Inferior parietal cortex (tissue), 1 donor: ENCODE measurements at regions not wholly inside any gene's neighbourhood (a gene's known extent, or its start where the extent isn't known, plus 50 kb on each side); places are given as distances from the start of the nearest gene placed in this dataset.

ENCODE experiments used
- DNase-seq: peaks from one replicate; pipeline ENCODE4 v3.0.0-alpha.2; 2016; ENCODE audit errors: extremely low spot score

GRCh38 chr2:43171789-43172188, 54.6 kb downstream of the ZFP36L2 start:
- no peak for DNase-seq

DNA sequence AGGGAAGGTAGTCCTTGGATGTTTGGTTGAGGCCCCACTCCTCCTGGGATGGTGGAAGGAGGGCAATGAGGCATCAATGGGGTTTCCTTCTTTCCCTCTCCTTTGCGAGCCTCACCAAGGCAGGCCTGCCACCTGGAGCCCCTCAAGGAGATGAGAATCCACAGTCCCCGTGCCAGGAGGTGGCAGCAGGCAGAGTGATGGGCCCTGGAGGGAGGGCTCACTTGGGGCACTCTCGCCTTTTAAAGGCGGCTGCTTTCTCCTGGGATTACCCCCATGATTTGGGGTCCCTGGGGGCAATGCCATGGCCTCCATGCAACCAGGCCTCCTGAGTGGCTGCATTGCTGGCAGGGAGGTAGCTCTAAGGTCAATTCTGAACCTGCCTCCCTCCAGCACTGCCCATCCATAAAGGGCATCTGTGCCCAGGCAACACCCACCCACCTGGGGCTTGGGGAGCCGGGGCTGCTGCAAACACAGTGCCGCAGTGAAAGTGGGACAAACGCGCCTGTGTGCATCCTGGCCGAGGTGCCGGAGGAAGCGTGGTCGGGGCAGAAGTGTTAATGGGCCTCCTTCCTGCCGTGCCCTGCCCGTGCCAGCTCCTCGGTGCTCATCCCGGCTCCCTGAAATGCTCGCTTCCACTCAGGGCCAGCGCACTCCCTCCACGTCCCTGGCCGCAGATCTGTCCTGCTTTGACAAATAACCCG, 55.9 kb downstream of the ZFP36L2 start:
- DNase-seq = no peak

DNA sequence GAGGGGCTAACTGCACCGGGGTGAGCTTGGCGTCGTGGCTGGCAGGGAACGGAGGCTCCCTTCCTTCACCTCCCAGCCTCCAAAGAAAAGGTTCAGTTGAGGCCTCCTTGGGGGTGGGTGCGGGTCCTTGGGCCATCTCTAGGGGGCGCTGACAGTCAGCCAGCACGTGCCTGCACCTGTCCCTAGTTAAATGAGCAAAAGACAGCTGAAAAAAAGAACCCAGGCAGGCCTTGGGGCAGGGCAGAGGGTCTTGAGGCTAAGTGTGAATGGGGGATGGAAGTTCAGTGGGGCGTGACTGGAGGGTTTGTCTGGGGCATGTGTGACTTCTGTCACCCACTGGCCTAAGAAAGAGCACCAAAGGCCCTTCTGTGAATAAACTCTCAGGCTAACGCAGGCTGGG, 56.4 kb downstream of the ZFP36L2 start:
- no peak for DNase-seq

- no peak for DNase-seq
Observed at GRCh38 chr2:43169099-43169945, 57.1 kb downstream of the ZFP36L2 start.

DNA sequence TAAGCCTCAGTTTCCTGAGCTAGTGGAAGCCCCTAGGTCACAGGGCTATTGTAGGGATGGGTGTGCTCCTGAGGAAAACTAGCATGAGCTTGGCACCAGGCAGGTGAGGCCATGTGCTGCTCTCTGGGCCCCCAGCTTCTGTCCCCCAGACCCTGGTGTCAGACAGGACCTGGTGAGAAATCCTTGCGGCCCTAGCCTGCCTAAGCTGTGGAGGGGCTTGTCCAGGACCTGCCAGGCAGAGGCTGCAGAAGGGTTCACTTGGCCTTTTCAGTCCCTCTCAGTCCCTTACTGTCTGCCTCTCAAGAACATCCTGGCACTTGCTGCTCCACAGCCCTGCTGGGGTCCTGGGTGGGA, 58.4 kb downstream of the ZFP36L2 start:
- no peak for DNase-seq

DNA sequence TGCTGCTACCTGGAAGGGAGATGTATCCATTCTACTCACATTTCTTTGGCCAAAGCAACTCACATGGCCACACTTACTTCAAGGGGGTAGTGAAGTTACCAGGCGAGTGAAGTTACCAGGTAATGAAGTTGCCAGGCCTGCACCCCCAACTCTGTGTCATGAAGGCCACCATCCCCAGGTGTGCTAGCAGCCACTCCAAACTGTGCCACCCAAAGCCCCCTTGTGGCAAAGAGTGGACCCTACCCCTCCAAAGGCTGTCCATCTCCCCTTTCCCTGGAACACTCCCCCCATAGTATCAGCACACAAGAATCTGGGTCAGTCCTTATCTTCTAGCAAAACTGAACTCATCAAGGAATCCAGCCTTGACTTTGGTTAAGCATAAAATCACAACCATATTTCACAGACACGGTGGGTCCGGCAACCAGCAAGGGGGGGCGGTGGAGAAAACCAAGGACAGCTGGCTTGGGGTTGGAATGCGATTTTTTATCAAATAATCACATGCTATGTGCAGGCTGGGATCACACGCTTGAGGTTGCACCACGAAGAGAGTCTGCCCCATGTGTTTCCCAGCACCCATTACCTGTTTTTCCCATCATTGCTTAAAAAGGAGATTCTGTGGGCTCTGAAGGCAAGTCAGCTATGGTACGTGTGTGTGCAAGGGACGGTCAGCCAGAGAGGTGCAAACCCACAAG, 60.9 kb downstream of the ZFP36L2 start:
- DNase-seq = no peak

DNA sequence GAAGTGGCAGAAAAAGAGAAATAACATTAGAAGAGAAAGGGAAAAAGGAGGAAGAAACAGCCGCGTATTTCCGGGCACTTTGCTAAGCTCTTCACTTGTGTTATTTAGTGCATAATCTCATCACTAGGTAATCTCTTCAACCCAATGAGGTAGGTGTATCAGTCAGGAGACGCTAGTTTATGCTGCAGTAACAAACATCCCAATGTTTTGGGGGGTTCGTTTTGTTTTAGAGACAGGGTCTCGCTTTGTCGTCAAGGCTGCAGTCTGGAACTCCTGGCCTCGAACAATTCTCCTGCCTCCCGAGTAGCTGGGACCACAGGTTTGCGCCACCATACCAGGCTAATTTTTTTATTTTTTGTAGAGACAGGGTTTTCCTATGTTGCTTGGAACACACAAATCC, 61.7 kb downstream of the ZFP36L2 start:
- DNase-seq = no peak

GRCh38 chr2:43163584-43164270, 62.7 kb downstream of the ZFP36L2 start:
- no peak for DNase-seq

DNA sequence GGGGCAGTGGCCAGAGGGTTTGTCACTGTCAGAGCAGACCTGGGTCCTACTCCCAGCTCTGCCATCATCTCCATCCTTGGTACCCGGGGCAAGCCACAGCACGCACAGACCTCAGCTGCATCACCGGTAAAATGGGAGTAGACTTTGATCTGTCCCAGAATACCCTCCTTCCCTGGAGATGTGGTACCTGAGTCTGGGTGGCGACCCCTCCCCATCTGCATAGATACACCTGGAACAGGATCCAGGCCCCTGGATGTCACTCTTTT, 64.0 kb downstream of the ZFP36L2 start:
- DNase-seq = no peak

DNA sequence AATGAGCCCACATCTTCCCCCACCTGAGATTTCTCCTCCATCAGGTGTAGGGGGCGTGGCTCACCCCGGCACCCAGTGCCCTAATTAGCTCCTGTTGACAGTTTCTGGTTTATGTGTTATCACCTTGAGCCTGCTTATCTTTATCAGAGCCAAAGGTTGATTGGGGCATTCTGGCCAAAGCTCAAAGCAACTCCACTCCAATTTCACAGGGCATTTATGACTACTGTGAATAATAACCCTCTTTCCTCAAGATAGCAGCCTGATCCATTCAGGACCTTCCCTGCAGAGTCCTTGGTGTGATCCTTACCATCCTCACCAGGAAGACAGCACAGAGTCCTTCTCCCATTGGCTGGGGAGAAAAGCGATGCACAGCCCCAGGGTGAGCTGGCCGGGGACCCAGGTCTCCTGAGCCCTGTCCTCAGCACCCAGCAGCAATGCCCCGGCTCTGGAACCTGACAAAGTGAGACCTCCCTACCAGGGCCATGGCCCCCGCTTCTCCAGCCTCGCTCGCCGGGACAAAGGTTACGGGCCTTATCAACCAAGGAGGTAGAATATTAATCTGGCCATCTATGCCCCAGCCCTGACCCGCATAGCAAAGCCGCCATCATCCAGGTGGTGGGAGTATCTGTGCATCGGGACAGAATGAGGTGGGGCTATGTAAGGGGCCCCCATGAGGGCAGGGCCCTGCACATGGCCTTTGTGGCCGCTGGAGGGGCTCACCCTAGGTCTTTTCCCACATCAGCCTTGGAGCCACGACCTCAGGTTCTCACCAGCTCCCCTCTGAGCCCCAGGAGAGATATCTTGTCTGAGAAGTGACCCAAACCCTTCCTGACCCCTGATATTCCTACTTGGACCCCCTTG, 64.5 kb downstream of the ZFP36L2 start:
- DNase-seq = no peak

GRCh38 chr2:43160778-43161177, 65.6 kb downstream of the ZFP36L2 start:
- no peak for DNase-seq

- DNase-seq = no peak
Observed at GRCh38 chr2:43159797-43160196, 66.6 kb downstream of the ZFP36L2 start.

- DNase-seq = no peak
Observed at GRCh38 chr2:43158259-43158880, 68.0 kb downstream of the ZFP36L2 start.

GRCh38 chr2:43157506-43158246, 68.7 kb downstream of the ZFP36L2 start:
- no peak for DNase-seq

DNA sequence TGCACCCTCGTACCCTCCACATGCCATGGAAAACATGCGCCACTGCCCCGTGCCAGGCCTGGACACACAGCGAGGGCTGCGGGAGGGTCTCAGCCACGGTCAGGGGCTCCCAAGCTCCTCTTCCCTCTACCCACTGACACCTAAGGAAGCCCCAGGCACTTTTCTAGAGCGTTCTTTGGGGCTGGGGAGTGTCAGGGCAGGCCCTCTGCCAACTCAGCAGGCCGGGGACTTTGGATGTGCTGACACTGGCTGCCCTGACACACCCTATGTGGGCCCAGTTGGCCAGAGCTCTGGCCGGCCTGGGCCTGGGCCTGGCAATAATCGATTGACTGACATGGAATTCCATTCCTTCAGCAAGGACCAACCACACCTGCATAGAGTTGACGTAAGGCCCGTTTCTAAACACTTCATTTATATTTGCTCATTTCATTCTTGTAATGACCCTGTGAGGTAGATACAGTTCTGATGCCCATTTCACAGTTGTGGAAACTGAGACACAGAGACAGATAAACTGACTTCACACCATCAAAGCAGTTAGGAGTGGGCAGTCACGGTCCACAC, 70.5 kb downstream of the ZFP36L2 start:
- no peak for DNase-seq

GRCh38 chr2:43154685-43155084, 71.7 kb downstream of the ZFP36L2 start:
- DNase-seq = no peak

DNA sequence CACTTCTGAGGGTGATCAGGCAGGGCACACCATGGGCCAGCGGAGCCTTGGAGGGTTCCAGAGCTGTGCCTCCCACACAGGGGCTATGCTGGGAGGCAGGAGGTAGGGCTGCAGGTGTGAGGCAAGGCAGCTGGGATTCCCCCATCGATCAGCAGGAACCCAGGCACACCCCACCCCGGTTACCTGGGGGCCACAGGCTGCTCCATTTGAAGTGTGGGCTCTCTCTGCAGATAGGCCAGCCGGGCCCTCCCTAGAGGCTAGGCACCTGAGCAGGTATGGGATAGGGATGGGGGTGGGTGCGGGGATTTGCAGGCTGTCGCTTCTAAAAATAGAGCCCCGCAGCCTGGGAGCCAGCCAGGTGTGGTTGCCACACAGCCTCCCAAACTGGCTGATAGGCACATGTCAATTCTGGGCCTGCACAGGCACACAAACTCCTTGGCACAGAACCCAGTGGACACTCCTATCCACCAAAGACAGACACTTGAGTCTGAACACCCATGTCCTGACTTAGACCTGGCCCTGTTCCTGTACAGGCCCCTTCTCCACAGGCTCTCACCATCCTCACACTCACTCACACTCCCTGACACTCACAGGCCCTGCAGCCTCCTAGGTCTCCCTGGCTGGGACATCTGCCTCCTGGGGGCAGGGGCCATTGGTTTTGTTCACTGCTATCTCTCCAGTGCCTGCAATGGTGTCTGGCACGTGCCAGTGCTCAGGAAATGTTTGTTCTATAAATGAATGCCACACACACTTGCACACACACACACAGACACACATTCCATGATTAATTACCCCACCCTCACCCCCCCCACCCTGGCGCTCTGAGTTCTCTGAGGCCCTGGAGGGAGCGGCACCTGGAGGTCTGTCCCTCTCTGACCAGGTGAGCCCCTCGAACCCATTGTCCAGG, 73.4 kb downstream of the ZFP36L2 start:
- no peak for DNase-seq

DNA sequence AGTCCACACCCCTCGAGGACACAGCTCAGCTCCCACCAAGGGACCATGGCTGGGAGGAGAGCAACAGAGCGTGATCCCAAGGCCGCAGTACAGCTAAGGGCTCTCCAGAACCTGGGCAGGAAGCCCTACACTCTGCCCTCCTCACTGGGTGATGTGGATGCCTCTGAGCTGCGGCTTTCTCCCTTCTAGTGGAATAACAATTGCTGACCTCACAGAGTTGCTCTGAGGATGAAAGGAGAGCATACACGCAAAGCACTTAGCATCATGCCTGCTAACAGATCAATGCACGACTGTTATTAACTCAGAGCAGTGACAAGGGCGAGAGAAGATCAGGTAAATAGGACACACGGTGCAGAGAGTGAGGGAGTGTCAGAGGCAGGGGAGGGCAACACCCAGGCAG, 74.2 kb downstream of the ZFP36L2 start:
- no peak for DNase-seq
